ENCODE measurements at regions not wholly inside any gene's neighbourhood (a gene's known extent, or its start where the extent isn't known, plus 50 kb on each side); places are given as distances from the start of the nearest gene placed in this dataset.

GRCh38 chr10:107626862-107627261, 462.4 kb upstream of the SORCS1 start:
- no peak for TF ChIP-seq CTCF (IDR thresholded peaks at IDR 0.05)
- TF ChIP-seq POLR2A (IDR thresholded peaks at IDR 0.05), result no peak
- TF ChIP-seq EP300 (IDR thresholded peaks at IDR 0.05), result no peak

Data from tibial nerve (tissue), 4 donors.